Neural crest cell (in vitro differentiated cells): ENCODE measurements at regions not wholly inside any gene's neighbourhood (a gene's known extent, or its start where the extent isn't known, plus 50 kb on each side); places are given as distances from the start of the nearest gene placed in this dataset.

Experiments used
- DNase-seq: peaks from one replicate; pipeline ENCODE4 v3.0.0; 2021; ENCODE audit warnings: low read depth, mixed read lengths, low spot score
- H3K27ac Mint-ChIP-seq: one replicate; pipeline ENCODE4 v1.8.0; 2021; ENCODE audit warnings: mild to moderate bottlenecking, mixed read lengths; ENCODE audit not compliant: unreplicated experiment
- H3K27me3 Mint-ChIP-seq: 2 replicates; pipeline ENCODE4 v1.8.0; 2021; ENCODE audit warnings: low read depth, mild to moderate bottlenecking, mixed read lengths
- H3K36me3 Mint-ChIP-seq: 2 replicates; pipeline ENCODE4 v1.8.0; 2021; ENCODE audit warnings: low read depth, mild to moderate bottlenecking, mixed read lengths
- H3K4me1 Mint-ChIP-seq: 2 replicates; pipeline ENCODE4 v1.8.0; 2021; ENCODE audit warnings: mixed read lengths
- H3K4me3 Mint-ChIP-seq: one replicate; pipeline ENCODE4 v1.8.0; 2021; ENCODE audit warnings: mild to moderate bottlenecking, mixed read lengths
- H3K9me3 Mint-ChIP-seq: 2 replicates; pipeline ENCODE4 v1.8.0; 2021; ENCODE audit warnings: mixed read lengths
- TF ChIP-seq, protein P1 (sequence below): fragments of 200-600 bp; sonication (generic); conservative IDR thresholded peaks from 2 replicates; pipeline ENCODE4 v1.5.0; 2021; ENCODE audit warnings: antibody characterized with exemption, mild to moderate bottlenecking

DNA sequence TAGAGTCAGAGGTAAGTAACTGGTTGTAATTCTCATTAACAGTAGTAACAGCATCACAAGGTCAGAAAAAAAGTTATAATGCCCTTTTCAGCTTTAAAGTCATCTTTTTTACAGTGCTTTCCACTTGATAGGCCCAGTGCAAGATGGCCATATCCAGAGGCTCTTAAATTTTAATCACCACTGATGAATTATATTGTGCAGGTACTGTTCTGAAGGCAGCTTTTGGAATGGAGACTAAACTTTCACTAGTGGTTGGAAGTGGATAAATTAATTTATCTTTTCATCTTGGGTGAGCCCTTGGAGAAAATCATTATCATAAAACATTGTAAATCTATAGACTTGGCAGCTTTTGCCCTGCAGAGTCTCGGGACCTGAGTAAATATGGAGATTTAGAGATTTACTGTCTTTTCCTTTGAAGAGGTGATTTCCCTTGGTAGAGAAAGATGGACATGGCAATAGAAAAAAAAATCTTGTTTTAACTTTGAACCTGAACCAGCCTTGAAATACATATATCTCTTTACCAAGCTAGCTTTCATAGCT is 969.1 kb upstream of the NOVA1 start:
- no peaks in the 10 kb centered on the region for H3K36me3 Mint-ChIP-seq
- H3K4me3 Mint-ChIP-seq = no peak overlapping the region
- no peaks in the 10 kb centered on the region for H3K9me3 Mint-ChIP-seq
- H3K27me3 Mint-ChIP-seq = no peaks in the 10 kb centered on the region
- no peak for DNase-seq
- TF ChIP-seq, protein P1, sequence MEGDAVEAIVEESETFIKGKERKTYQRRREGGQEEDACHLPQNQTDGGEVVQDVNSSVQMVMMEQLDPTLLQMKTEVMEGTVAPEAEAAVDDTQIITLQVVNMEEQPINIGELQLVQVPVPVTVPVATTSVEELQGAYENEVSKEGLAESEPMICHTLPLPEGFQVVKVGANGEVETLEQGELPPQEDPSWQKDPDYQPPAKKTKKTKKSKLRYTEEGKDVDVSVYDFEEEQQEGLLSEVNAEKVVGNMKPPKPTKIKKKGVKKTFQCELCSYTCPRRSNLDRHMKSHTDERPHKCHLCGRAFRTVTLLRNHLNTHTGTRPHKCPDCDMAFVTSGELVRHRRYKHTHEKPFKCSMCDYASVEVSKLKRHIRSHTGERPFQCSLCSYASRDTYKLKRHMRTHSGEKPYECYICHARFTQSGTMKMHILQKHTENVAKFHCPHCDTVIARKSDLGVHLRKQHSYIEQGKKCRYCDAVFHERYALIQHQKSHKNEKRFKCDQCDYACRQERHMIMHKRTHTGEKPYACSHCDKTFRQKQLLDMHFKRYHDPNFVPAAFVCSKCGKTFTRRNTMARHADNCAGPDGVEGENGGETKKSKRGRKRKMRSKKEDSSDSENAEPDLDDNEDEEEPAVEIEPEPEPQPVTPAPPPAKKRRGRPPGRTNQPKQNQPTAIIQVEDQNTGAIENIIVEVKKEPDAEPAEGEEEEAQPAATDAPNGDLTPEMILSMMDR = no peak
- no peaks in the 10 kb centered on the region for H3K4me1 Mint-ChIP-seq
- H3K27ac Mint-ChIP-seq = no peak overlapping the region

DNA sequence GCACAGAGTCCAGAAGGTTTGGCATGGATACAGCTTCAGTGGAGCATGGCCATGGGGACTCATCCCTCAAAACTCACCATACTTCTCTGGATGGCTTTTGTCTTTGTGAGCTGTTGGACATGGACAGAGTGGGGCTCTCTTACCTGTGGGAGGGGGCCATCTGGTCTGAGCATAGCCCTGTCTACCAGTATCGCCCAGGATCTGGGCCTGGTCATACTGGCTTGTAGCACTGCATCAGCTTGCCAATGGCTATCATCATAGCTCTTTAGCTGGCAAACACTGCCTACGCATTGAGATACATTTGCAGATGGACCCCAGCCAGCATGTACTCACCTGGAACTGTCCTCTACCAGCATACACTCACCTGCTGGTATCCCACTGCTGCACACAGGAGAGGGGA is 975.2 kb upstream of the NOVA1 start:
- H3K27ac Mint-ChIP-seq = no peak overlapping the region
- H3K36me3 Mint-ChIP-seq = peaks cover 9% of the 10 kb centered on the region
- H3K27me3 Mint-ChIP-seq = no peaks in the 10 kb centered on the region
- H3K9me3 Mint-ChIP-seq = peaks cover 17% of the 10 kb centered on the region
- no peak for DNase-seq
- H3K4me1 Mint-ChIP-seq = no peaks in the 10 kb centered on the region
- H3K4me3 Mint-ChIP-seq = no peak overlapping the region
- TF ChIP-seq, protein P1 = no peak

DNA sequence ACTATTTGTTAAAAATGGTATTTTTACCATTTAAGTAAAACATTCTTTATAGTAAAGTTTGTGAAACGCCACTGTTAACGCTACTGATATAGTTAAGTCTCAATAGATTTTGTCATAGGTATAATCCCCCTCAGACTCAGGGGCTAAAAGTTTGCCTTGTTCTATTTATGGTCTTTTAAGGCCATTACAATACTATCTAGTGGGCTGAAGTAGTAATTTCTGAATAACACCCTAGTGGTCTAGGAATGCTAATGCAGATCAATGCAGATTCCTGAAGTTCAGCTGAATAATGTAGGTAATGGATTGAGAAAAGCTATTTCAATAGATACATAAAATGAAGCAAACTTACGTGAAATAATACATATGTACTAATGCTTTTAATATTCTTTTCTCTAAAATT is 989.3 kb upstream of the NOVA1 start:
- no peaks in the 10 kb centered on the region for H3K4me1 Mint-ChIP-seq
- TF ChIP-seq, protein P1 = peak; percentile 48
- no peak overlapping the region for H3K4me3 Mint-ChIP-seq

DNA sequence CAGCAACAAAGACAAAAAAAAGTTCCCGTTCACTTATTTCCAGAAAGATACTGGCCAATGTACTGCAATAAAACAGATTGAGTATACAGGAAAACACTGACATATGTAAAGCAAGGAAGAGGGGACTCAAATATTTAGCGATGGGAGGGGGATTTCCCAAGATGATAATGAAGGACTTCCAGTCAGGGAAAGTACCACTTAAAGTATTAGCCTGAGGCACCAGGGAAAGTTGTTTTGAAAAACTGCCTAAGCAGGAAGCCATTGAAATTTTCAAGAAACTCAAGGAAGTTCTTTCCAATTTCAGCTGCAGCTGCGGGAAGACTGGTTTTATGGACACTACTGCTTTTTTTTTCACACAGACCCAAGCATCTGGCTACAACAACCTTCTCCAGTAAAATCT is 1007.4 kb upstream of the NOVA1 start:
- no peak overlapping the region for H3K27ac Mint-ChIP-seq
- no peak for DNase-seq

More for the DNA sequence above, 989.3 kb upstream of the NOVA1 start:
- DNase-seq = no peak
- Mint-ChIP-seq H3K27me3 (no peaks in the 10 kb centered on the region), H3K27ac (no peak overlapping the region), H3K9me3 (no peaks in the 10 kb centered on the region), H3K36me3 (no peaks in the 10 kb centered on the region)

DNA sequence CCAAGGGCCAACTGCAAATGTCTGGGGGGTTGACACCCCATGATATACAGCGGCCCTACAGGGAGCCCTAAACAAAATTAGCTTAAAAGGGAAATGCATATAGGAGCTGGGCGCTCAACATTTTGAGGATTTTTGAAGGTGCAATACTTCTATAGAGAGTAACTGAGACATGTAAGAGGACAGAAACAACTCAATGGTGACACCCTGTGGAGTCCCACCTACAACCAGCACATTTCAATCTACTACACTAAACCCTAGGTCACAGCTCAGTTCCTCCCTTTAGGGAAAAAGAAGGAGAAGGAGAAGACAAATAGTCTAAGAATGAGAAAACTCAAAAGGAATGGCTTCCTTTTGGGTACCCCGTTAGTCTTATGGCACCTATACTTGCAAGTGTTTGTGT is 1010.5 kb upstream of the NOVA1 start:
- TF ChIP-seq, protein P1 = no peak
- Mint-ChIP-seq H3K4me1 (peaks cover 4% of the 10 kb centered on the region), H3K27me3 (no peaks in the 10 kb centered on the region), H3K27ac (no peak overlapping the region), H3K9me3 (peaks cover 2% of the 10 kb centered on the region), H3K36me3 (no peaks in the 10 kb centered on the region), H3K4me3 (no peak overlapping the region)
- DNase-seq = no peak

More for the DNA sequence above, 1007.4 kb upstream of the NOVA1 start:
- Mint-ChIP-seq H3K27me3 (no peaks in the 10 kb centered on the region), H3K4me3 (no peak overlapping the region), H3K9me3 (peaks cover 2% of the 10 kb centered on the region), H3K36me3 (no peaks in the 10 kb centered on the region), H3K4me1 (peaks cover 4% of the 10 kb centered on the region)
- TF ChIP-seq, protein P1 = no peak
